HG03108 (cell line): ENCODE measurements at regions not wholly inside any gene's neighbourhood (a gene's known extent, or its start where the extent isn't known, plus 50 kb on each side); places are given as distances from the start of the nearest gene placed in this dataset.
A peak's percentile ranks its signal among the peaks of the same experiment; 100 is the strongest.
"Not testable (repeated sequence)": the region's sequence is repeated elsewhere in the genome, so short reads cannot be mapped to it uniquely, and the experiment has no call there.

Experiments
- ATAC-seq: cut with Tn5 transposase; IDR thresholded peaks from one replicate; pipeline ENCODE4 v1.9.1; 2021; ENCODE audit warnings: moderate library complexity; ENCODE audit not compliant: unreplicated experiment

- ATAC-seq, result no peak
These were observed 106.3 kb upstream of the FOXA2 start for GRCh38 chr20:22690616-22691179.

- peak; percentile 71 for ATAC-seq
These were observed 107.2 kb upstream of the FOXA2 start for GRCh38 chr20:22691369-22692118.

- no peak for ATAC-seq
These were observed 107.7 kb upstream of the FOXA2 start for GRCh38 chr20:22692119-22692475.

- not testable (repeated sequence) for ATAC-seq
These were observed 108.2 kb upstream of the FOXA2 start for GRCh38 chr20:22692620-22693019.

- no peak for ATAC-seq
These were observed 112.4 kb upstream of the FOXA2 start for GRCh38 chr20:22696759-22697158.

- no peak for ATAC-seq
These were observed 114.0 kb upstream of the FOXA2 start for GRCh38 chr20:22698259-22698842.

- no peak for ATAC-seq
These were observed 115.0 kb upstream of the FOXA2 start for GRCh38 chr20:22699396-22699795.

GRCh38 chr20:22700367-22700766 lies 116.0 kb upstream of the FOXA2 start:
- ATAC-seq, result no peak

- ATAC-seq, result no peak
These were observed 117.4 kb upstream of the FOXA2 start for GRCh38 chr20:22701679-22702308.

- no peak for ATAC-seq
These were observed 119.5 kb upstream of the FOXA2 start for GRCh38 chr20:22703843-22704242.

- no peak for ATAC-seq
These were observed 127.8 kb upstream of the FOXA2 start for GRCh38 chr20:22711971-22712755.

- no peak for ATAC-seq
These were observed 132.5 kb upstream of the FOXA2 start for GRCh38 chr20:22716821-22717351.

- no peak for ATAC-seq
These were observed 133.1 kb upstream of the FOXA2 start for GRCh38 chr20:22717466-22717865.

GRCh38 chr20:22719167-22719591 lies 134.8 kb upstream of the FOXA2 start:
- no peak for ATAC-seq

- no peak for ATAC-seq
These were observed 135.8 kb upstream of the FOXA2 start for GRCh38 chr20:22720206-22720605.

- ATAC-seq, result no peak
These were observed 138.4 kb upstream of the FOXA2 start for GRCh38 chr20:22722811-22723210.

- ATAC-seq, result no peak
These were observed 139.3 kb upstream of the FOXA2 start for GRCh38 chr20:22723659-22724058.

- ATAC-seq, result no peak
These were observed 143.9 kb upstream of the FOXA2 start for GRCh38 chr20:22728146-22728745.

GRCh38 chr20:22729180-22729579 lies 144.8 kb upstream of the FOXA2 start:
- ATAC-seq, result no peak

- no peak for ATAC-seq
These were observed 145.4 kb upstream of the FOXA2 start for GRCh38 chr20:22729616-22730236.
